GM19035 (cell line): ENCODE measurements at regions not wholly inside any gene's neighbourhood (a gene's known extent, or its start where the extent isn't known, plus 50 kb on each side); places are given as distances from the start of the nearest gene placed in this dataset.
"Not testable (repeated sequence)": the region's sequence is repeated elsewhere in the genome, so short reads cannot be mapped to it uniquely, and the experiment has no call there.

Experiments
- ATAC-seq: cut with Tn5 transposase; IDR thresholded peaks from one replicate; pipeline ENCODE4 v1.9.1; 2021; ENCODE audit not compliant: unreplicated experiment

GRCh38 chr6:81145506-81145905, 607.0 kb downstream of the TENT5A start:
- no peak for ATAC-seq

GRCh38 chr6:81144346-81144745, 608.1 kb downstream of the TENT5A start:
- no peak for ATAC-seq

GRCh38 chr6:81138236-81138635, 614.2 kb downstream of the TENT5A start:
- no peak for ATAC-seq

GRCh38 chr6:81130969-81131368, 621.5 kb downstream of the TENT5A start:
- no peak for ATAC-seq

GRCh38 chr6:81130061-81130460, 622.4 kb downstream of the TENT5A start:
- no peak for ATAC-seq

GRCh38 chr6:81128671-81129070, 623.8 kb downstream of the TENT5A start:
- no peak for ATAC-seq

- no peak for ATAC-seq
These were observed 626.3 kb downstream of the TENT5A start for GRCh38 chr6:81126150-81126549.

- ATAC-seq, result no peak
These were observed 632.2 kb downstream of the TENT5A start for GRCh38 chr6:81120280-81120679.

- no peak for ATAC-seq
These were observed 646.5 kb downstream of the TENT5A start for GRCh38 chr6:81105998-81106397.

- ATAC-seq, result no peak
These were observed 654.2 kb downstream of the TENT5A start for GRCh38 chr6:81098109-81098814.

- not testable (repeated sequence) for ATAC-seq
These were observed 656.0 kb downstream of the TENT5A start for GRCh38 chr6:81096464-81096863.

GRCh38 chr6:81093051-81093450, 659.4 kb downstream of the TENT5A start:
- ATAC-seq, result no peak

- ATAC-seq, result no peak
These were observed 664.3 kb downstream of the TENT5A start for GRCh38 chr6:81088145-81088544.

GRCh38 chr6:81086991-81087390, 665.5 kb downstream of the TENT5A start:
- ATAC-seq, result no peak

GRCh38 chr6:81085431-81085790, 667.1 kb downstream of the TENT5A start:
- ATAC-seq, result no peak

- no peak for ATAC-seq
These were observed 667.6 kb downstream of the TENT5A start for GRCh38 chr6:81084776-81085430.

GRCh38 chr6:81075974-81076373, 676.5 kb downstream of the TENT5A start:
- no peak for ATAC-seq

GRCh38 chr6:81073318-81073717, 679.2 kb downstream of the TENT5A start:
- ATAC-seq, result no peak

GRCh38 chr6:81071121-81071520, 681.4 kb downstream of the TENT5A start:
- ATAC-seq, result no peak

- no peak for ATAC-seq
These were observed 685.4 kb downstream of the TENT5A start for GRCh38 chr6:81067057-81067456.

- ATAC-seq, result no peak
These were observed 688.6 kb downstream of the TENT5A start for GRCh38 chr6:81063891-81064290.

GRCh38 chr6:81054036-81054435, 698.4 kb downstream of the TENT5A start:
- ATAC-seq, result no peak

- ATAC-seq, result no peak
These were observed 700.5 kb downstream of the TENT5A start for GRCh38 chr6:81051952-81052351.
